Stimulated activated CD8-positive, alpha-beta memory T cell treated with anti-CD3 and anti-CD28 coated beads, Interleukin-4, amount 100 ng/mL, for 24 hours (primary cell): ENCODE measurements at regions not wholly inside any gene's neighbourhood (a gene's known extent, or its start where the extent isn't known, plus 50 kb on each side); places are given as distances from the start of the nearest gene placed in this dataset.
"Not testable (repeated sequence)": the region's sequence is repeated elsewhere in the genome, so short reads cannot be mapped to it uniquely, and the experiment has no call there.

Experiments used
- DNase-seq: peaks from one replicate; pipeline ENCODE4 v3.0.0-alpha.2; 2020; ENCODE audit warnings: low read depth

DNA sequence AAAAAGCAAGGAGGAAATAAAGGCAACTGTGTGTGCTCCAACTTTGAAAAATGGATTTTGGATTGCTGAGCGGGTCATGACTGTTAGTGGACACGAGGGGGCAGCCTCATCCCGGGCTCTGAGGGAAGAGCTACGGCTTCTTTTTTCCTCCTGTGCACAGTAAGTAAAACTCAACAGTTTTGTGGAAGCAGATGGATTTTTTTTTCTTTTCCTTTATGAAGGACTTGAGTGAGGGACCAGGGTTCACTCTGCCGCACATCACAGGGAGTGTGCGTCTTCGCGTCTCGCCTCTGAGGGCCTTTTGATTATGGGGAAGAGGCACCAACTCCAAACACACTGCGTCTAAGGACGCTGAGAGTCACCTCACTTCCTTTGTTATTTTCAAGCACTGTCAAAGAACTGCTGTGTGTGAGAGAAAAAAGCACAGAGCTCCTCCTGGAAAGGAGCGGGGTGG is 80.3 kb upstream of the GOT2 start:
- no peak for DNase-seq

DNA sequence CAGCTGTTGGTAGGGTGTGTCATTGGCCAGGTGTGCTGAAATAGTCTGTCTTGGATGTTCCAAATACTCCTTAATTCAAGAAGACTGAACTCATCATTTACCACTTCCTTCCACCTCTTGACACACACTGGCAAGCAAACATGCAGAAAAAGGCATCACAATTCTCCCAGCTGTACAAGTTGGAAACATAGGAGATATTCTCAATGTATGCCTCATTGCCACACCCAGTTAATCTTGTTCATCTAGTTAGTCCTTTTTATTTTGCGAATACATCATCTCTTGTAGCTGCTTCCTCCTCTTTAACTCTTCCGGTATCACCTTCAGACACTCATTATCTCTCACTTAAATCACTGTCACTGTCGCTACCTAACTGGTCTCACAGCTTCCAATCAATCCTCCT is 75.1 kb upstream of the GOT2 start:
- DNase-seq: no peak

DNA sequence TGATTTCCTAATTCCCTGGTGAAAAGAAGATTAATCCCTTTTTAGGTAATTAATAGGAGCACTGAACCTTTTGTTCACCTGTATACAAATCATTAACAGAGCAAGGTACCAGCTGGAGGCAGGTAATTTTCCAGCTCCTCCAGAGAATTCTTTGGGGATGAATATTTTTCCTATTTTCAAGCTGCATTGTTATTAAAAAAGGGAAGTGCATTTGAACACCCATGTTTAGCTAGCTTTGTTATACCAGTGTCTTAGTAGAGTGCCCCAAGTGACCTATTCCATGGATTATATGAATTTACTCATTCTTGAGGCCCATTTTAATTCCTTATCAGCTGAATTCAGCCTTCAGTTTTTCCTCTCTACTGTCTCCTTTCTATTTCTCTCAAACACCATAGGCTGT is 73.2 kb upstream of the GOT2 start:
- no peak for DNase-seq

DNA sequence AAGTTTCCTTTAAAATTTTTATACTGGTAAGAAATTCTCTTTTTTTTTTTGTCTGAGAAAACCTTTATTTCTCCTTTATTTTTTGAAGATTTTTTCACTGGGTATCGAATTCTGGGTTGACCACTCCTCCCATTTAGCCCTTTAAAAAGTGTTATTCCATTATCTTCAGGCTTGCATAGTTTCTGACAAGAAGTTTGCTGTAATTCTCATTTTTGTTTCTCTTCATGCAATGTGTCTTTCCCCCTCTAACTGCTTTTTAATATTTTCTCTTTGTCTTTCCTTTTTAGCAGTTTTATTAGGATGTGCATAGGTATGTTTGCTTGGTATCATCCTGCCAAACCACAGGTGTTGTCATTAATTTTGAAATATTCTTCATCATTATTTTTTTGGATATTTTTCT is 67.7 kb upstream of the GOT2 start:
- no peak for DNase-seq

DNA sequence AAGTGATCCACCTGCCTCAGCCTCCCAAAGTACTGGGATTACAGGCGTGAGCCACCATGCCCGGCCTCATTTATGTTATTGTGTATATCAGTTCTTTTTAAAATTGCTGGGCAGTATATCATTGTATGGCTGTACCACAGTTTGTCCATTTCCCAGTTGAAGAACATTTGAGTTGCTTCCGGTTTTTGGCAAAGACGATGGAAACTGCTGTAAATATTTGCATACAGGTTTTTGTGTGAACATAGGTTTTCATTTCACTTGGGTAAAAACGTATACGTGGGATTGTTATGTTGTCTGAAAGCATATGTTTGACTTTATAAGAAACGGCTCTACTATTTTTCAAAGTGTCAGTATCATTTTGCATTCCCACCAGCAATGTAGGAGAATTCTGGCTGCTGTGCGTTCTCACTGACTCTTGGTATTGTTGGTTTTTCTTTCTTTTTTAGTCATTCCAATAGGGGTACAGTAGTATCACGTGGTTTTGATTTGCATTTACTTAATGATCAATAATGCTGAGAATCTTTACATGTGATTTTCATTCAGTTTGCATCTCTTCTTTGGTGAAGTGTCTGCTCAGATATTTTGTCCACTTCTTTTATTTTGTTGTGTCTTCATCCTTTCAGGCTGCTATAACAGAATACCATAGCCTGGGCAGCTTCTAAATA is 63.2 kb upstream of the GOT2 start:
- DNase-seq: no peak

DNA sequence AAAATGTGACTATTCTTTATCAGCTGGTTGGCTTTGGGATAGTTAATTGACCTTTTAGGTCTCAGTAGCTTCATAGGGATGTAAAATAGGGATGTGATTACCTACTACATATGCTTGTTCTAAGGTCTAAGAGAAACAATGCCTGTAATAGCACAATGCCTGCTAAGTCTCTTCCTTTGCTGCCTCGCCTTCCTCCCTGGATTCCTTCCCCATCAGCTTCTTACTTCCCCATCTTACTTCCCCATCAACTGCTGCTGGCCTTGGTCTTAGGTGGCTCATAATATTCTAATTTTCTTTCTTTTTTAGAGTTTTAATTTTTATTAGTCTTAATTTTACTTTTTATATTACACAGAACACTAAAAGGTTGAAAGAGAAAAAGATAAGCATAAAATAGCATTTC is 59.2 kb upstream of the GOT2 start:
- no peak for DNase-seq

DNA sequence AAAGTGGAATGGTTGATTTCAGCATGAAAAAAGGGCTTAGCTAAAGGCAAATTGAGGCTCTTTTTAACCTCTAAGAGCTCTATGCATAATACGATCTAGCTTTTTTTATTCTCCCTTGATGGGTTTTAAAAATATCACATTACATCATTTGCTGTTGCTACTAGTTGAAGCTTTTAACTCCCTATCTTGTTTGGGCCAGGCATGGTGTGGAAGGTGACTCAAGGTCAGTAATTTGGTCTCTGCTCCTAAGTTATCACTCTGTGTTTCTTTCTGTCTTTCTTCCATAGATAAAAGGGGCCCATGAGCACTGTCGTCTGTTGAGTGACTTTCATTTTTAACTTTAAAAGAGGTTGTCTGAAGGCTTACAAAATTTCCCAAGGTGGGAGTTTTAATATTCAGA is 58.1 kb upstream of the GOT2 start:
- no peak for DNase-seq

DNA sequence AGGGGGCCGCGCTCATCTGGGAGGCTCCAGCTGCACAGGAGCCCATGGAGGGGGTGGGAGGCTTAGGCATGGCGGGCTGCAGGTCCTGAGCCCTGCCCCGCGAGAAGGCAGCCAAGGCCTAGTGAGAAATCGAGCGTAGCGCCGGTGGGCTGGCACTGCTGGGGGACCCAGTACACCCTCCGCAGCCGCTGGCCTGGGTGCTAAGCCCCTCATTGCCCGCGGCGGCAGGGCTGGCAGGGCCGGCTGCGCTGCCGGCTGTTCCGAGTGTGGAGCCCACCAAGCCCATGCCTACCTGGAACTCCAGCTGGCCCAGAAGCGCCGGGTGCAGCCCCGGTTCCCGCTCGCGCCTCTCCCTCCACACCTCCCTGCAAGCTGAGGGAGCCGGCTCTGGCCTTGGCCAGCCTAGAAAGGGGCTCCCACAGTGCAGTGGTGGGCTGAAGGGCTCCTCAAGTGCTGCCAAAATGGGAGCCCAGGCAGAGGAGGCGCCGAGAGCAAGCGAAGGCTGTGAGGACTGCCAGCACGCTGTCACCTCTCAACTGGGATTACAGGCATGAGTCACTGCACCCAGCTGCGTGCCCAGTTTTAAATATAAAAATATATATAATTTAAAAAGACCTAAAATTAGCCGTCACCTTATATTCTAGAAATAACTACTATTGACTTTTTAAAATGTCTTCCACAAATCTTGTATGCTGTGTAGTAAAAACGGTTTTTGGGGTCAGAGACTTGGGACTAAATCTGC is 56.9 kb upstream of the GOT2 start:
- DNase-seq: not testable (repeated sequence)

DNA sequence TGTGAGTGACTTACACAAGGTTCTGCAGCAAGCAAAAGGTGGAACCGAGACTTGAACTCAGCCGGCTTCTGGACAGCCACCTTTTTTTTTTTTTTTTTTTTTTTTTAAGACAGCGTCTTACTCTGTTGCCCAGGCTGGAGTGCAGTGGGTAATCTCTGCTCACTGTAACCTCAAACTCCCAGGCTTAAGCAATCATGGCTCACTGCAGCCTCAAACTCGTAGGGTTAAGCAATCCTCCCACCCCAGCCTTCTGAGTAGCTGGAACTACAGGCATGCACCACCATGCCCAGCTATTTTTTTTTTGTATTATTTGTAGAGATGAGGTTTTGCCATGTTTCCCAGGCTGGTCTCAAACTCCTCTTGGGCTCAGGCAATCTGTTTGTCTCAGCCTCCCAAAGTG is 55.2 kb upstream of the GOT2 start:
- DNase-seq: no peak
